Osteoblast (primary cell): ENCODE measurements at regions not wholly inside any gene's neighbourhood (a gene's known extent, or its start where the extent isn't known, plus 50 kb on each side); places are given as distances from the start of the nearest gene placed in this dataset.

Experiments
- DNase-seq: peaks from one replicate; pipeline ENCODE4 v3.0.0; 2011; ENCODE audit warnings: low spot score, mixed read lengths; ENCODE audit not compliant: insufficient read length; ENCODE audit errors: missing footprints
- H2AFZ ChIP-seq: 2 replicates; pipeline ENCODE4 v1.6.0; 2011; ENCODE audit warnings: mild to moderate bottlenecking, low read length
- H3K27ac ChIP-seq: 2 replicates; pipeline ENCODE4 v1.5.1; 2011; ENCODE audit warnings: mild to moderate bottlenecking, low read depth, low read length, moderate library complexity
- H3K27me3 ChIP-seq: 2 replicates; pipeline ENCODE4 v1.6.0; 2012; ENCODE audit warnings: mild to moderate bottlenecking, control low read depth, inconsistent platforms, low read length, moderate library complexity; ENCODE audit not compliant: insufficient read depth
- H3K36me3 ChIP-seq: 2 replicates; pipeline ENCODE4 v1.5.1; 2011; ENCODE audit warnings: mild to moderate bottlenecking, low read length, control low read depth, moderate library complexity; ENCODE audit not compliant: insufficient read depth
- H3K4me1 ChIP-seq: 2 replicates; pipeline ENCODE4 v1.5.1; 2011; ENCODE audit warnings: mild to moderate bottlenecking, low read length, control low read depth, moderate library complexity; ENCODE audit not compliant: insufficient read depth
- H3K4me2 ChIP-seq: 2 replicates; pipeline ENCODE4 v1.6.0; 2011; ENCODE audit warnings: mild to moderate bottlenecking, low read length; ENCODE audit not compliant: insufficient read depth
- H3K4me3 ChIP-seq: fragments of 200-600 bp; sonication (generic); 3 replicates; pipeline ENCODE4 v1.5.1; 2012; ENCODE audit warnings: mild to moderate bottlenecking, low read length, inconsistent platforms; ENCODE audit not compliant: insufficient read depth
- H3K79me2 ChIP-seq: 2 replicates; pipeline ENCODE4 v1.6.0; 2012; ENCODE audit warnings: mild to moderate bottlenecking, low read length, control low read depth, inconsistent platforms; ENCODE audit not compliant: insufficient read depth
- H3K9me3 ChIP-seq: 2 replicates; pipeline ENCODE4 v1.5.1; 2011; ENCODE audit warnings: low read depth, low read length, control low read depth
- H4K20me1 ChIP-seq: 2 replicates; pipeline ENCODE4 v1.6.0; 2012; ENCODE audit warnings: mild to moderate bottlenecking, low read length, control low read depth; ENCODE audit not compliant: insufficient read depth
- TF ChIP-seq, protein P1 (sequence below): IDR thresholded peaks from 2 replicates; pipeline ENCODE4 v1.5.1; 2011; ENCODE audit warnings: mild to moderate bottlenecking, low read depth, low read length, moderate library complexity; ENCODE audit errors: extremely low read depth

DNA sequence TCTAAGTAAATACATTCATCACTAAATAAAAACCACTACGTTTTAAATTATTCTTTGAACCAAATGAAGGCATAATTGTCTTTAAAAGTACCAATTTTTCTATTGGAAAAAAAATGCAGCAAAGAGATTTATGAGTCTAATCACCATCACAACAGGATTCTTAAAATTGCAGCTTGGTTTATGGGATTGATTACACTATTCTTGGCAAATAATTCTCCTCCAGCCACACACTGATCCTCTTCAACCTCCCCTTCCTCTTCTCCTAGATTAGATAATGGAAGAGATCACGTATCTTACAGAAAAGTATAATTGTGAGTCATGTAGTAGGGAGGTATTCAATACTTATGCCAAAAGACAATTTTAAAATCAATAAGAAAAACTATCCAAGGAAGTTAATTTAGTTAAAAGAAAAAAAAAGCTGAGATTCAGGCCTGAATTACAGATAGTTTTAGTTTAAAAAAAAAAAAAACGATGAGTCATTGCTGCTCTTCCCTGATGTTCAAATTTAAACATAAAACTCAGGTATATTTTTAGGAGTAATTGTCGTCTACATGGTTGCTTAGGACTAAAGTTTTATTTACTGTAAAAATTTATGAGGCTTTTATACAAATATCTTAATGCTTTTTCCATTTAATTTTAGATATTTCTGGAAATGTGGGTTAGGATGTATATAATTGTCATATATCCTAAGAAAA, 133.7 kb upstream of the CDK1 start:
- Histone ChIP-seq H3K4me3 (no peak overlapping the region), H3K9me3 (no peaks in the 10 kb centered on the region), H4K20me1 (no peaks in the 10 kb centered on the region), H3K4me2 (no peak overlapping the region), H2AFZ (no peak overlapping the region), H3K4me1 (no peaks in the 10 kb centered on the region), H3K27ac (no peak overlapping the region), H3K36me3 (no peaks in the 10 kb centered on the region), H3K79me2 (no peaks in the 10 kb centered on the region), H3K27me3 (no peaks in the 10 kb centered on the region)
- TF ChIP-seq, protein P1, sequence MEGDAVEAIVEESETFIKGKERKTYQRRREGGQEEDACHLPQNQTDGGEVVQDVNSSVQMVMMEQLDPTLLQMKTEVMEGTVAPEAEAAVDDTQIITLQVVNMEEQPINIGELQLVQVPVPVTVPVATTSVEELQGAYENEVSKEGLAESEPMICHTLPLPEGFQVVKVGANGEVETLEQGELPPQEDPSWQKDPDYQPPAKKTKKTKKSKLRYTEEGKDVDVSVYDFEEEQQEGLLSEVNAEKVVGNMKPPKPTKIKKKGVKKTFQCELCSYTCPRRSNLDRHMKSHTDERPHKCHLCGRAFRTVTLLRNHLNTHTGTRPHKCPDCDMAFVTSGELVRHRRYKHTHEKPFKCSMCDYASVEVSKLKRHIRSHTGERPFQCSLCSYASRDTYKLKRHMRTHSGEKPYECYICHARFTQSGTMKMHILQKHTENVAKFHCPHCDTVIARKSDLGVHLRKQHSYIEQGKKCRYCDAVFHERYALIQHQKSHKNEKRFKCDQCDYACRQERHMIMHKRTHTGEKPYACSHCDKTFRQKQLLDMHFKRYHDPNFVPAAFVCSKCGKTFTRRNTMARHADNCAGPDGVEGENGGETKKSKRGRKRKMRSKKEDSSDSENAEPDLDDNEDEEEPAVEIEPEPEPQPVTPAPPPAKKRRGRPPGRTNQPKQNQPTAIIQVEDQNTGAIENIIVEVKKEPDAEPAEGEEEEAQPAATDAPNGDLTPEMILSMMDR = no peak
- DNase-seq = no peak

DNA sequence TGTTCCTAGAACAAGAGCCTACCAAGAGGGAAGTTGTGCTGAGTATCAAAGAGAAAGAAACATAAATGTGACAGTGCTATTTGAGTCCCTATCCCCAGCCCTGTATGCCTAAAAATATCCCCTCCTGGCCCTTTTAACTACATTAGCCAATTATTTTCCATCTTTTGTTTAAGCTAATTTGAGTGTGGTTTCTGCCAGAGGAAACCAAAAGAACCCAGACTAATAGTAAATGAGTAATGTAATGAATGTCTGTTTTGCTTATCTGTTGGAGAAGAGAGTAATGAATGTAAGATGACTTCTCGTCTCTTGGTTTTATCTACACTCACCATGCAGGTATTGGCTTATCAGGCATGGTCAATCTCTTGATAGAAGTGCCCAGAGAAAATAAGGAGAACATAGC, 134.4 kb upstream of the CDK1 start:
- no peaks in the 10 kb centered on the region for H4K20me1 ChIP-seq
- no peak overlapping the region for H3K4me2 ChIP-seq
- DNase-seq = no peak
- no peak overlapping the region for H3K4me3 ChIP-seq
- no peaks in the 10 kb centered on the region for H3K36me3 ChIP-seq
- H3K4me1 ChIP-seq = no peaks in the 10 kb centered on the region
- TF ChIP-seq, protein P1 = no peak
- no peaks in the 10 kb centered on the region for H3K79me2 ChIP-seq
- H3K27ac ChIP-seq = no peak overlapping the region
- H3K27me3 ChIP-seq = no peaks in the 10 kb centered on the region
- H2AFZ ChIP-seq = no peak overlapping the region
- no peaks in the 10 kb centered on the region for H3K9me3 ChIP-seq

DNA sequence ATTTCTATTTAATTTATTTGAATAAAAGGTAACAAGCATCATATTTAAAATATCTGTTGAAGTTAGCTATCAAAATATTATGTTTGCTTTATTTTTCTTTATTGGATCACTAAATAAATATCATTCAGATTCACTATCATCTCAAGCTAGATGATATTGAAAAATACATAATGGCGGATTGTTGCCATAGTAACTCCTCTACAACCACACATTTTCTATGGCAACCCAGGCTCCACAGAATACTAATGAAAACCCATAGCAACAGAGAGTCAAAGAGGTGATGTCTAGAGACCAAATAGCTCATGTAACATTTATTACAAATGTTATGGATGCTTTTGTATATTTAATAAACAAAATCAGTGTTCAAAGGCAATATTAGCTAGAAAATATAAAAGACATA, 148.9 kb upstream of the CDK1 start:
- no peaks in the 10 kb centered on the region for H3K79me2 ChIP-seq
- no peak overlapping the region for H2AFZ ChIP-seq
- H3K4me2 ChIP-seq = no peak overlapping the region
- H3K36me3 ChIP-seq = no peaks in the 10 kb centered on the region
- no peak overlapping the region for H3K4me3 ChIP-seq
- no peak for DNase-seq
- no peaks in the 10 kb centered on the region for H3K9me3 ChIP-seq
- H3K4me1 ChIP-seq = no peaks in the 10 kb centered on the region
- H4K20me1 ChIP-seq = no peaks in the 10 kb centered on the region
- H3K27ac ChIP-seq = no peak overlapping the region
- no peaks in the 10 kb centered on the region for H3K27me3 ChIP-seq
- TF ChIP-seq, protein P1 = no peak

DNA sequence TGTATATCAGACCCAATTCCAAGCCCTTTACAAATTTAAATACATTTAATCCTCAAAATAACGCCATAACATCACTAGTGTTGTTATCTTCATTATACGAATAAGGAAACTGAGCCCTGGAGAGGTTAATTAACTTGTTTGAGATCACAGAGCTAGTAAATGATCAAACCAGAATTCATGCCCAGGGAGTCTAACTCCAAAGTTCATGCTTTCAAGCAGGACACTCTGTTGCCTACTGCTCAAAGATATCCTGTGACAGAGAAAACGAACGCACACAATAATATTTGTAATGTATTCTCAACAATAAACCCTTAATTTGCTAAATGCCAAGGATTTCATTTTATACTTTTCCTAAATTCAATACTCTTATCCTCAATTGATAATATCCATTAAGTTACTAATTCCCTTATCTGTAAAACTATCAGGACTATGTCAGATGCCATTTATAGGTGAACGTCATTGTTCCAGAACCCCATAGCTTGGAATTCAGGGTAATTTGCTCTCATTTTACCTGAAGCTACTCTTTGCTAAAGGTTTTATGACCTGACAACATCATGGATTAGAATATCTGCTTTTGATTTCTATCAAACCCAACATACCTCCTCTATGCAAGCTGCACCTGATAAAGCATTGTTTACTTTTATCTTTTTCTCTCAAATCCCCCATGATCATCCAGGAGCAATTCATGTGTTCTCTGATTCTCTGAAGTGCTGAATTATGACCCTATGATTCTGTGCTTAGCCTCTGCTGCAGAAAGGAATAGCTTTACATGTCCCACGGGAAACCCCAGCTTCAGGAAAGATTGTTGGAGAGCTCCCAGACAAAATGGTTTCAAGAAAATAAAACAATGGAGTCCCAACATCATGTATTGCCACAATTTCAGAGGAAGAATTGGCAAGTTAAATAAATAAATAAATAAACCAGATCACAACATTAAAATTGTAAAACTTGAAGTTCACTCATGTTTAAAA, 150.2 kb upstream of the CDK1 start:
- no peaks in the 10 kb centered on the region for H3K9me3 ChIP-seq
- no peaks in the 10 kb centered on the region for H3K79me2 ChIP-seq
- no peaks in the 10 kb centered on the region for H3K36me3 ChIP-seq
- no peak overlapping the region for H3K4me2 ChIP-seq
- H3K4me1 ChIP-seq = no peaks in the 10 kb centered on the region
- H4K20me1 ChIP-seq = no peaks in the 10 kb centered on the region
- H3K27me3 ChIP-seq = no peaks in the 10 kb centered on the region
- TF ChIP-seq, protein P1 = no peak
- H3K4me3 ChIP-seq = no peak overlapping the region
- DNase-seq = no peak
- no peak overlapping the region for H2AFZ ChIP-seq
- no peak overlapping the region for H3K27ac ChIP-seq
